ENCODE measurements at regions not wholly inside any gene's neighbourhood (a gene's known extent, or its start where the extent isn't known, plus 50 kb on each side); places are given as distances from the start of the nearest gene placed in this dataset.
A peak's percentile ranks its signal among the peaks of the same experiment; 100 is the strongest.
"Not testable (repeated sequence)": the region's sequence is repeated elsewhere in the genome, so short reads cannot be mapped to it uniquely, and the experiment has no call there.

DNA sequence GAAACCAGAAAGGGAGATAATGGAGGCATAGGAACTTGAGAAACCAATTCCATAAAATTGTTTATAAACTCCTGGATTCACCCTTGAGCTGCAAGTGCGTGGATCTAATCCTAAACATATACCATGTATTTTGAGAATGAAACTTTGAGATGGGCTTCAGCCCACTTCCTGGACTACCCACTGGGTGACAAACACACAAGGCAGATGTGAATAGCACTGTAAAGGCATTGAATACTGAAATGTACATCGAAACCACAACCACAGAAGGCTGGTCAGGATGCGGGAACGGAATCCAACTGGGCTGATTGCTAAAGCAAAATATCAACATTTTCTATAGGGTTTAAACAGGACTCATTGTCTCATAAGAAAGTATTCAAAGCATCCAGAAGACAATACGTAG, 228.5 kb upstream of the ZEB2 start:
- DNase-seq, result no peak

DNA sequence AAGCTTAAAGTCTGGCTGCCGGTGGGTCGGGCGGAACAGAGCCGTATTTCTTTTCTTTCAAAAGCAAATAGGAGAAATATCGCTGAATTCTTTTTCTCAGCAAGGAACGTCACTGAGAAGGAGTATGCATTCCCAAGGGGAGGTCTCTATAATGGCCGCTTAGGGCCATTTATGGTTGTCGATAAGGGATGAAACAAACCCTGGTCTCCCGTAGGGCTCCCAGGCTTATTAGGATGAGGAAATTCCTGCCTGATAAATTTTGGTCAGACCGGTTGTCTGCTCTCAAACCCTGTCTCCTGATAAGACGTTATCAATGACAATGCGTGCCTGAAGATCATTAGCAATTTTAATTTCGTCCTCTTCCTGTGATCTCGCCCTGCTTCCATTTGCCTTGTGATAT, 227.7 kb upstream of the ZEB2 start:
- no peak for DNase-seq

DNA sequence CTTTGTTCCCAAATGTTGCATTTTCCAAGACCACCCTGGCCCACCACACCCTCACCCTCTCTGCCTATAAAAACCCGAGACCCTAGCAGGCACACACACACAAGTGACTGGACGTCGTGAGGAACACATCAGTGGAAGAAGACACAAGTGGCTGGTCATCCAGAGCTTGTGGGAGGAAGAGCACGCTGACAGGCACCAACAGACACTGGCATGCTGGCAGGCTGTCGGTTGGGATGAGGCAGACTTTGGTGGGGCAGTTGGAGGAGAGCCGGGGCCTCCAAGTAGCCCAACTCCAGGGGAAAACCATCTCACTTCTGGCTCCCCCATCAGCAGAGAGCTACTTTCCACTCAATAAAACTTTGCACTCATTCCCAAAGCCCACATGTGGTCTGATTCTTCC, 225.5 kb upstream of the ZEB2 start:
- DNase-seq, result no peak

DNA sequence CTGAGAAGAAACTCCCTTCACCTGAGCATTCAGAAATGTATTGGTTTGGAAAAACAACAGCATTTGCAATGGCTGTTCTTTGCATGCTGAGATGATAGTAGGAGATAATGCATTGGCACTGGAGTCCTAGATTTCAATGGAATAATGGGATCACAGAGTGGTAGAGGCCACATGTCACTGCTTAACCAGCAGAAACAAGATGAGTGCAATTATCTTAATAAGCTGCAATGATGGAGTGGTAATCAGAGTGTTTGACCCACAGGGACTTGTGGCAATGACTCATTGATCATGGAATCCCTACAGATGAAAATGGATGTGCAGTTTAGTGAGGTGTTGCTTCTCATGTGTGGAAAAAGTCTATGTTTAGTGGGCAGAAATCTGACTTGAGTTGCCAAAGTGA, 218.8 kb upstream of the ZEB2 start:
- DNase-seq, result no peak

DNA sequence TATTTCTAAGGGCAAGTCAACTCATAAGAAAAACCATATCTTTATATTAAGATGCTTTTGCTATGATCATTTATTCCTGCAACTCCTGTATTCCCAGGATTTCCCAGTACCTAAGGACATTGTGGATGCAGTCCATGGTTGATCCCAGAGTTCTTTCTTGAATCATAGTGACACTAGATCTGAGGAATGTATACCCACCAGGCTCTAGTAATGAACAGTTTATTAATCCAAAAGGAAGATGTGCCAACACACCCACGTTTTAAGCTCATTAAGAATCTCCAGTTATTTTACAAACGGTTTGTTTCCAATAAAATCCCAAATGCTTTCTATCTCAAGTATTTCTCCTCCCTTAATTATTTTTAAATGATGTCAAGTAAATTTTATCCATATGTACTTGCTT, 210.8 kb upstream of the ZEB2 start:
- DNase-seq, result peak; percentile 13

DNA sequence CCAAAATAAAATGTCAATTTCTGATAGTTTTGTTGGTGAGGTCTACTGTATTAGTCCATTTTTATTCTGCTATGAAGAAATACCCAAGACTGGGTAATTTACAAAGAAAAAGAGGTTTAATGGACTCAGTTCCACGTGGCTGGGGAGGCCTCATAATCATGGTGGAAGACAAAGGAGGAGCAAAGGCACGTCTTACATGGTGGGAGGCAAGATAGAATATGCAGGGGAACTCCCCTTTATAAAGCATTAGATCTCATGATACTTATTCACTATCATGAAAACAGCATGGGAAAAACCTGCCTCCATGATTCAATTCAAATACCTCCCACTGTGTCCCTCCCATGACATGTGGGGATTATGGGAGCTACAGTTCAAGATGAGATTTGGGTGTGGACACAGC, 204.5 kb upstream of the ZEB2 start:
- DNase-seq, result not testable (repeated sequence)

DNA sequence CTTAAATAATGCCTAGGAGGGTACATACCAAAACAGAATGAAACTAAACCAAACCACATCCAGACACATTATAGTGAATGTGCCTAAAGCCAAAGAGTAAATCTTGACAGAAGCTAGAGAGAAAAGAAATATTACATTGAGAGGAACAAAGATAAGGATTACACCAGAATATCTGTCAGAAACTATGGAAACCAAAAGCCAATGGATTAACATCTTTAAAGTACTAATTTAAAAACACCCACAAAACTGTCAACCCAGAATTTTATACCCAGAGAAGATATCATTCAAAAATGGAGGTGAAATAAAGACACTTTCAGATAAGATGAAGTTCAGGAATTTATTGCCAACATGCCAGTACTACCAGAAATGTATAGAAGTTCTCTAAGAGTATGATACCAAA, 198.5 kb upstream of the ZEB2 start:
- no peak for DNase-seq

DNA sequence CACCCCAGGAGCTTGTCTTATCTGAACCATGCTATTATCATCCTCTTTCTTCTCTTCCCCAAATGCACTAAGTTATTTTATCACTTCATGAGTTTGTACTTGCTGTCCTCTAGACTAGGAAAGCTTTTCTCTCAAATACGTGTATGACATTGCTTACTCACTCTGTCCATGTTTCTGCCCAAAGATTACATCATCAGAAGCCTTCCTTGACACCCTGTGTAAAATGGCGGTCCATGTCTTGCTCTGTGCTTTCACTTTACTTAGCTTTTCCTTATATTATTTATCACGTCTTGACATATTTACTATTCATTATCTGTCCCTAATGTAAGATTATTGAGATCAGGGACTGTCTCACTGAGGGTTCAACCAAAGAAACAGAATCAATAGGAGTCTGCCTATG, 196.1 kb upstream of the ZEB2 start:
- DNase-seq, result no peak

DNA sequence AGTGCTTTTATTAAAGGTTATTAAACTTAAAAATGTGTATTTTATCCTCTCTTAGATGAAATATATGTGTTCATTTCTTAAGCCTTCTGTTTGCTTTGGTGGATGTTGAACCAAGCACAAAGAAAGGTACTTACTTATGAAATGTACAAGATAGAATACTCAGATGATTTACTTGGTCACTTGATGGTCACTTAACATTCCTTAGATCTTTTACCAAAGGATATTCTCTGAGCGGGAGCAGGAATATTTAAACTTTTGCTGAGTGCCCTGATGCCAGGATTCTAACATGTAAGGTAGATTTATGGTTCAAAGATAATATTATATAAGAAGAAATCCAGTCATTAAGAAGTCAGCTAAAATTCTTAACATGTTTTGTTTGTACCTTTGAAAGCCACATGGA, 193.5 kb upstream of the ZEB2 start:
- no peak for DNase-seq

DNA sequence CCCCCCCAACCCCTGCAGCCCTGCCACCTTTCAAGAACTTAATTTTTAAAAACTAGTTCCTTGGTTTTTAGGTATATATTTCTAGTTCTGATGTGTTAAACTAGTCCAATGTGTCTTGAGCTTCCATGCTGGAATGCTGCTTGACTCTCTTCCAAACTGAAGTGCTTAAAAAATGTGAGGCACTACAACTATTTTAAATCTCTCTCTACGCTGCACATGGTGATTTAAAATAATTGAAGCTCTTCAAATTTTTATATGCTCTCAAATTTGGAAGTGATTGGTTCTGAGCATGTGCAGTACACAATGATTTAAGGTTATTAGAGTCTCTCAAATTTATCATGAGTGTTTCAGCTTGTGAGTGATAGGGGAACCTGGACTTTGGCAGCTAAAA, 192.6 kb upstream of the ZEB2 start:
- DNase-seq, result peak; percentile 67

DNA sequence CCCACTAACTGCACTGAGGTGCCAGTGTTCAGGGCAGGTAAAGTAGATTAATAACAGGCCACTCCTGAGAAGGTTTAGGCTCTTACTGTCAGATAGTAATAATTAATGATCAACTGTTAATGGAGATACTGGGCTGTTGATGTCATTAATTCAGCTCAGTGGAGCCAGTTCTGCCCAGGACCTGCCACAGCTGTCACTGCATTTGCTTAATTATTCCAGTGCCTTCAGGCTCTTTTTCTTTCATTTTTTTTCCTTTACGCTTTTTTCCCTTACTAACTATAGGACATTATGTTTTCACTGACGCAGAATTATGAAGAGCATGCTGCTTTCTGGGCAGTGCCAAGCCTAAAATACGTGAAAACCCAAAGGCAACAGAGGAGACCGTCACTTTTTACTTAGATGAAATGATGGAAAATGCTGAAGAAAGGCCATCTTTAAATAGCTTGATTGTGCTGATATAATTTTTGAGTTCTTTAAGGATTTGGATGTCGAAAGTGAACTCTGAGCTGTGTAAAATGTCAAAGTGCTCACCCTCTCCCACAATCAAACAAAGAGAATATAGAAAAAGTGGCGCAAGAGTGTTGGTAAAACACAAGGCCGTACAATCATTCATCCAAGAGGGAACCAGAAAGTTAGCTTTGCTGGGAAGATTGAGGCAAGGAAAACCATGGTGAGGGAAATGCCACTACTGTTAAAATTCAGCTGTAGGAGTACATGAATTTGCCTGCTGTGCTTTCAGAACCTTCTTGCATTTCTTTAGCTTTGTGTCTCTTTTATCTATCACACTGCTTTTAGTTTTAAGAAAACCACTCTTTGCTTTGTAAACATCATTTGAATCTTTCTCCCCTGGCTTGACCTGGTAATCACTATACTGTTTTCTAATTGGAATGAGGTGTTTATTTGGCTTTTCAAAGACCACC, 192.0 kb upstream of the ZEB2 start:
- DNase-seq, result no peak

DNA sequence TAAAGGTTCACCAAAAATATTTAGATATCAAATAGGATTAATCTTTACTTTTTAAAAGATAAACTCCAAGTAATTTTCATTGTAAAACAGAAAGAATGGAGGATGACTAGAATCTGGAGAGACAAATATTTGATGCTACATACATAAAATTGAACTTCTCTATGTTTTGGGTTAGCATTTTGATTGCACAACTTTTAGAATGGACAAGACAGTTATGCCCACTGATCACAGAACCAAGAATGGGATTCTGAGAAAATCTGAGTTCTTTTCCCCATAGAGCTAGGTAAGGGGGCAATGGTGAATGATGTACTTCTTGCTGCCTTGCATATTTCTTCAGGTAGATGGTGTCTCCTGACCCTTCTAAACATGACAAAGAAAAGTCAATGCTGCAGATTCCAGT, 191.2 kb upstream of the ZEB2 start:
- no peak for DNase-seq

DNA sequence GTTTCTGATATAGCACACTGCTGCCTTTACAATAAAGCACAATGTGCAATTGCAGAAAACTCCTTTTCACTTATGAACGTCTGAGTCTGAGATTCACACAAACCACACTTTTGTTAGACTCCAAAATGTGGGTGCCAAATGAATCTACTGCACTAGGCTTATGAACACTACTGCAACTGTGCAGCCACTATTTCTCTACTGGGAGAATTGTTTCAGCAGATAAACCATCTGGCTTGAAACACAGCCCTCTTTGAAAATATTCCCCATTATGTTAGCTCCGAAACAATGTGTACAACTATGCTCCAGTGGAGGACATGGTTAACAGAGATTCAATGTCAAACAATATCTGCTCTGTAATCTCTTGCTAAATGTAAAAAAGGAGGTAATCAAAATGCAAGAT, 188.7 kb upstream of the ZEB2 start:
- DNase-seq, result no peak

DNA sequence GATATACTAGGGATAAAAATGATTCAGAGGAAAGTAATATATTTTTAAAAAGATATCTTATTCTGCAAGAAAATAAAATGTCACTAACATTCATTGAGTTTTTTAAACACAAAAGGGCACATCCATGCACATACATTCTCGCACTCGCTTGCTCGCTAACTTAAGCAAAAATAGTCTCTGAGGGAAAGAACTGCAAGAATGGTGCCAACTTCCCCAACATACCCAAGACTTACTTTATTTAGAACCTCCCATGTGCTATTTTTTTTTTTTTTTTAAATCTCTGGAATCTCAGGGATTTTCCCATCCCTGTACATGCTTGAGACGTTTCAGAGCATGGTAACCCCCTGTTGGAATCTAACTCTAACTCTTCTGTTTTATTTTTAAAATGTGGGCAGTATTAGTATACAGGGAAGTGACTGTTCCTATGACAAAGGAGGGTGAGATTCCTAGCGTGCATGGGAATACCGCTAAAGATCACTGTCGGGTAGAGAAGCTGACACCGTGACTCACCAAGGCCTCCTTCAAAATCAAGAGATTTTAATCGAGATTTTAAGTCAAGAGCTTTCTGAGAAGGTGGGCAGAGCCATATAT, 187.9 kb upstream of the ZEB2 start:
- DNase-seq, result peak; percentile 70

DNA sequence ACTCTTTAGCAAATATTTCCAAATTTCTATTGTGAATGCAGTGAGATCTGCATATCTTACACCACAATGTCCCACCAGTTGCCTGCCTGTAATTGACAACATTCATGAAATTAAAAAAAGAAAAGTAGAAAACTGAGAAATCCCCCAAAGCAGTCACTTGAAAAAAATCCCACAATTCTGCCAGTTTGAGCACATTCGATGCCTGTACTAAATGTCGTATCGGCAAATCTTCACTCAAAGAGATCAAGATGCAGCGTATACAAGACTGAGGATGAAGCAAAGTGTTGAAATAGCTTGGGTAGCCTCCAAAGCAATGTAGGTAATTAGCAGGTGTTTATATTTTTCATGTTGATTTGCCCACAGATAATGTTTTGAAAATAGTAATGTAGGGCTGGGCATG, 186.7 kb upstream of the ZEB2 start:
- no peak for DNase-seq

DNA sequence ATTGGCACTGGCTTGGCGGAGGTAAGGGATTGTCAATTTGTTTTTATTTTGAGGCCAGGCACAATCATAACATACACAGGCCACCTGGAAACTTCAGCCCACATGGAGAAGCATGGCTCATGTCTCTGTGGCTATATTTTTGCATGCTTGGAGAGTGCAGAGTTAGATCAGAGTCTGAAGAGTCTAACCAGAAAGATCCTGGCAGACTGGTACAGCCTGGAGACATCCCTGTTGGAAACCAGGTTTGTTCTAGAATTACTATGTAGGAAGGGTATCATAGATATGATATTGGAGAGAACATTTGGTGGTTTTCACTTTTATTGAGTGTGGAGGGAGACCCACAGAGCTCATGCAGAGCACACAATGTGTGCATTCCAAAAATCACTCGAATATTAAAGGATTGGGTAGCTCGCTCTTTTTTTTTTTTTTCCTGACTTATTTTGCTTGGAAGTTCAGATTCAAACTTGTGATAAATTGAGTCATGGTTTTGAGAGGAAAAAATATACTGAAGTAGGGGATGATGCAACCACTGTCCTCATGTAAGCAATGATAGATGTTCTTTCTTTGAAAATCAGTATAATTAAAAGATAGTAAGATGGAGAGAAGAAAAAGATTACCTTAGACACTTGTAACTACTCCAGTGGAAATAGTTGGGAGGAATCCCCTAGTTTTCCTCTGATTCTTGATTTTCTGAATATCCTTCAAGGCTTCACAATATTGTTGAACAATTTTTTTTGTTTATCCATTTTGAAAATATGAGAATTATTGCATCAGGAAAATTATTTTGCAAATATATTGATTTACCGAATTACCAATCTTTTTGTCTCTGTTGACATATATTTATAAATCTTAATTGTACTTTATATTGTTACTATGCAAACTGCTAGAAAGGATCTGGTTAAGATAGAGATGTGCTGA, 185.7 kb upstream of the ZEB2 start:
- DNase-seq, result peak; percentile 34

DNA sequence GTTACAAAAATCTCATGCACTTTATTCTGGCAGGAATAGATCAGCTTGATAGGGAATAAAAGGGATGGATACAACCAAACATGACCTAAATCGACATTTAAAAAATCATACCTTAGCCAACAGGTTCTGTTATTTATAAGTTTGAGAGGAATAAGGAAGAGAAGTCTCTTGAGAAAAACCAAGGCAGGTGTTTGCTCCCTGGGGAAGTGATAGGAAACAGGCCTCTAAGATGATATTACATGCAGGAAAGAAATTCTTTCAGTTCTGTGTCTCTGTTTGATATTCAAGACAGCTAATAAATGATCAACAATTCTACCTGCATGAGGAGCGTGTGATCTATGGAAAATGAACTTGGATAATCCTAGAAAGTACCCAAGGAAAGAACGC, 184.8 kb upstream of the ZEB2 start:
- no peak for DNase-seq

DNA sequence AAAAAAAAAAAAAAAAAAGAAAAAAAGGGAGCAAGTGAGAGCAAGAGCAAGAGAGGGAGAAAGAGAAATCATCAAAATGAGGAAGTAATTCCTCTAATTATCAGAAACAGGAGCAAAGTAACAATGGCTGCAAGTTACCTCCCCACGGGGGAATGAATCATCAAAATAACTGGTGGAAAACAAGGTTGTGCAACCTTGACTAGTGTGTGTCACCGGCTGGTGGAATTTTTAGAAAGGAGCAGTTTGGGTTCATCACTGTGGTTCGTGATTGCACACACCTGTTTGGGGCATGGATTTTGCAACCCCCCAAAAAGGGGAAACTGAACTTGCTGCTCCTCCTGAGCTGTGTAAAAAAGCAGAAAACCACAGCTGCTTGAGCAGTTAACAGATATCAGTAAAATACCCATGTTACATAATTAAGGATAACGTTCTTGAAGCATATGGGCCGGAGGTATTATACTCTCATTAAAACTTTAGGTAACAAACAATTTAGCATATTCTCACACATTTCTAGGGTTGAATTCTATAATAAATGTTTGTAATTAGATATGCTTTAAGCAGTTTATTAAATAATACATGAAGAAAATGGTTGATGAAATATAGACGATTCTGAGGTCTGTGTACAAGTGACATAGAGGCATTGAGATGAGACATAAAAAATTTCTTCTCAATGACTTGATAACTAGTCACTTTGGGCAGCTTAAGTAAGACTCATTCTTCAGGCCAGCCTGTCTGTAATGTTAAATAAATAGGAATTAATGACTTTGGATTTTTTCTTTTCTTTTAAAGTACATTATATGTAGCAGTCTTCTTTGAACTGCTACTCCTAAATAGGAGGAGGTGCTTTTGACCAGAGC, 184.2 kb upstream of the ZEB2 start:
- DNase-seq, result peak; percentile 36

DNA sequence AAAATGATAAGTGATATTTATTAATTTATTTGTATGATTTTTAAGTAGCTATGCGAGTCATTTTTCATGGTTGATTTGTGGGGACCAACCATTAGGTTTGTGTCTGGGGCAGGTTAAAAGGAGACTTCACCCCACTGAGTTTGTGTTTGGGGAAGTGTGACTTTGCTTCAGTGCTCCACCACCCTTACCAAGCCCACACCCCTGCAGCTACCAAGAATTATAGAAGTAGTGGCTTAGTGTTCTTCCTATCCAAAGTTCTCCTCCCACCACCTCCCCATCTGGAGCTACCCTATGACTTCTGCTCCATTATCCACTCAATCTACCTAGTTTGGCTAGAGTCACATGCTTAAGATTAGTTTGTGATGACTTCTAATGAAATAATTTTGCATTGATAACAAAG, 182.1 kb upstream of the ZEB2 start:
- no peak for DNase-seq

DNA sequence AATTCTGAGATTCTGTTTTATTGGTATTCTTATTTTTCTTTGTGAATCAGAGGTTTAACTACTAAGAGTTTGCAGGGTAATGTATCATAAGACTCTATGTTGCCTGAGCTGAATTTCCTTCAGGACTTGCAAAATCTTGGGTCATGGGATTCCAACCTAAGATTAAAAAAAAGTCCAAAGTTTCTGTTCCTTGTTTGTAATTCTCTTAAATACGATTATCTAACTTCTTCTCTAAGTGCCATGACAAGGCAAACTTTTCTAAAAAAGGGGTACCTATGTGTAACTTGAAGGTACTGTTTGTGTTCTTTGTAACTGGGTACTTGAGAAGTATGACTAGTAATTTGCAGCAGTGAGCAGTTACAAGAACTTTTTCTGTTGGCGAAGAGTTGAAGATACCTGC, 181.3 kb upstream of the ZEB2 start:
- DNase-seq, result no peak

DNA sequence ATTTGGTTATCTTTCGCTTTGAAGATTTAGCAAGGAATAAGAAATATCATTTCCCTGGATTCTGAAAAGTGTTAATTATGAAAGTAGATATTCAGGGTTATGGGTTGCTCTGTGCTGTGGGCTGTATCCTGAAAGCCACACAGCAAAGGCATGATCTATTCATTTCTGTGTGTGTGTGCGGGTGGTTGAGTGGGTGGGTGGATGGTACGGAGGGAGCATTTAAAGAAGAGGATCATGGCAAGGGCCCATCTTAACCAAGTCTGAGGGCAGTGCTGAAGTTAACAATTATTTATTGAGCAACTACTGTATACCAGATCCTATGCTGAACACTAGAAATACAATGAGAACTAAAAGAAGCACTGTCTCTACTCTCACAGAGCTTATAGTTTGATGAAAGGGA, 178.2 kb upstream of the ZEB2 start:
- DNase-seq, result no peak

DNA sequence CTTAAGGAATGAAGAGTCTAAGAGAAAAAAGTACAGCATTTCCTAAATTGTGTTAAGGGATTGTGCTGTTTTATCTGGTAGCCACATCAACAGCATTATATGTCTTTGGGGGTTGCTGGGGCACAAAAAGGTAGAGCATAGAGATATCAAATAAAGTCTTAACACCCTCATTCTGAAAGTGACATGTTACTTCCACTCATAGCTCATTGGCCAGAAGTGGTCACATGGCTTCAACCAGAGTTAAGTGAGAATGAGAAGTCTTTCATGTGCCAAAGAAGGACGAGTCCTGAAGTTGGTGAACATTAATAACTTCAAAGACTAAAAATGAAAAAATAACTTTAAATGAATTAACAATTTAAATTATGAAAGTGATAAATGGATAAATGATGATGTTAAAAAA, 175.7 kb upstream of the ZEB2 start:
- DNase-seq, result no peak
